MCF 10A (cell line): ENCODE measurements at regions not wholly inside any gene's neighbourhood (a gene's known extent, or its start where the extent isn't known, plus 50 kb on each side); places are given as distances from the start of the nearest gene placed in this dataset.

ENCODE experiments used
- BruUV-seq: library from RNA; stranded (reverse); fragments of 400-500 nt; replicated peaks from 2 replicates; lab custom pipeline; 2021; lab: Mats Ljungman, UMichigan
- CTCF ChIA-PET: fragments of 300-600 bp; sonication (Branson Sonifier 250); formaldehyde crosslinking; extraction: SDS; loops from one replicate; lab custom pipeline; 2021; ENCODE audit warnings: antibody characterized with exemption, inconsistent platforms; lab: Yijun Ruan, JAX
- POLR2A ChIA-PET: fragments of 300-600, 350-650 bp; sonication (Branson Sonifier 250); formaldehyde crosslinking; extraction: SDS; loops from one replicate; lab custom pipeline; 2020; ENCODE audit warnings: antibody characterized with exemption, inconsistent platforms; lab: Yijun Ruan, JAX
- DNase-seq: peaks from one replicate; pipeline ENCODE4 v3.0.0-alpha.2; 2018; ENCODE audit not compliant: unreplicated experiment
- H3K27ac Mint-ChIP-seq: one replicate; pipeline ENCODE4 v1.8.0; 2022; ENCODE audit warnings: mild to moderate bottlenecking, low read depth, mixed read lengths; ENCODE audit not compliant: unreplicated experiment
- H3K27me3 Mint-ChIP-seq: one replicate; pipeline ENCODE4 v1.8.0; 2022; ENCODE audit warnings: mixed read lengths; ENCODE audit not compliant: insufficient read depth, unreplicated experiment
- H3K36me3 Mint-ChIP-seq: one replicate; pipeline ENCODE4 v1.8.0; 2022; ENCODE audit warnings: mild to moderate bottlenecking, moderate library complexity, mixed read lengths; ENCODE audit not compliant: insufficient read depth, unreplicated experiment
- H3K4me1 Mint-ChIP-seq: one replicate; pipeline ENCODE4 v1.8.0; 2022; ENCODE audit warnings: mixed read lengths; ENCODE audit not compliant: insufficient read depth, unreplicated experiment
- H3K4me3 Mint-ChIP-seq: one replicate; pipeline ENCODE4 v1.8.0; 2022; ENCODE audit warnings: mild to moderate bottlenecking, moderate library complexity, mixed read lengths; ENCODE audit not compliant: unreplicated experiment
- H3K9me3 Mint-ChIP-seq: one replicate; pipeline ENCODE4 v1.8.0; 2022; ENCODE audit warnings: mixed read lengths; ENCODE audit not compliant: unreplicated experiment
- intact Hi-C: fragments of 100-400 bp; cut with micrococcal nuclease; formaldehyde crosslinking; loops from 2 replicates; pipeline ENCODE4 v1.14.1; 2022
- TF ChIP-seq, protein P1 (sequence below): fragments of 200-600 bp; IDR thresholded peaks from one replicate; pipeline ENCODE4 v1.8.0; 2022; ENCODE audit warnings: antibody characterized with exemption, mild to moderate bottlenecking; ENCODE audit not compliant: unreplicated experiment

DNA sequence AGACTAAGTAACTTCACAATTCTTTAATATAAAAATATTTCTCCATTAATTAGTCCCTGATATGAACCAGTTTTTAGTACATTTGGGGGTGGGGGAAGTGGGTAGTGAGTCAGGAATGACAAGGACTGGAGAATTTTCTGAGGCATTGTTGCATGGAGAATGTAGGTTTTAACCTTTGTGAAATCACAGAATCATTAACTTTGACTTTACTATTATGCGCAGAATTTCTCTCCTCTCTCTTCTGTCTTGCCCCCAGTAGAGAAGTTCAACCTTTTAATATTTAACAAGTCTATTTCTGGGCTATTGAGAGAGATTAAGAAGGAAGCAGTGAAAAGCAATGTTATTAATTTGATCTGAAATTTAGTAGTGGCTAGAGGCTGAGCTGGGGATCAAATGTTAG is 597.0 kb downstream of the PCDH18 start:
- POLR2A ChIA-PET: no interaction called here
- Mint-ChIP-seq H3K36me3 (no peaks in the 10 kb centered on the region), H3K27ac (no peak overlapping the region), H3K4me3 (no peak overlapping the region), H3K9me3 (no peaks in the 10 kb centered on the region), H3K27me3 (no peaks in the 10 kb centered on the region), H3K4me1 (no peaks in the 10 kb centered on the region)
- BruUV-seq: no TSS peak
- TF ChIP-seq, protein P1, sequence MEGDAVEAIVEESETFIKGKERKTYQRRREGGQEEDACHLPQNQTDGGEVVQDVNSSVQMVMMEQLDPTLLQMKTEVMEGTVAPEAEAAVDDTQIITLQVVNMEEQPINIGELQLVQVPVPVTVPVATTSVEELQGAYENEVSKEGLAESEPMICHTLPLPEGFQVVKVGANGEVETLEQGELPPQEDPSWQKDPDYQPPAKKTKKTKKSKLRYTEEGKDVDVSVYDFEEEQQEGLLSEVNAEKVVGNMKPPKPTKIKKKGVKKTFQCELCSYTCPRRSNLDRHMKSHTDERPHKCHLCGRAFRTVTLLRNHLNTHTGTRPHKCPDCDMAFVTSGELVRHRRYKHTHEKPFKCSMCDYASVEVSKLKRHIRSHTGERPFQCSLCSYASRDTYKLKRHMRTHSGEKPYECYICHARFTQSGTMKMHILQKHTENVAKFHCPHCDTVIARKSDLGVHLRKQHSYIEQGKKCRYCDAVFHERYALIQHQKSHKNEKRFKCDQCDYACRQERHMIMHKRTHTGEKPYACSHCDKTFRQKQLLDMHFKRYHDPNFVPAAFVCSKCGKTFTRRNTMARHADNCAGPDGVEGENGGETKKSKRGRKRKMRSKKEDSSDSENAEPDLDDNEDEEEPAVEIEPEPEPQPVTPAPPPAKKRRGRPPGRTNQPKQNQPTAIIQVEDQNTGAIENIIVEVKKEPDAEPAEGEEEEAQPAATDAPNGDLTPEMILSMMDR: no peak
- intact Hi-C loops: no loop called here
- CTCF ChIA-PET: no interaction called here
- no peak for DNase-seq

GRCh38 chr4:136934601-136935000 is 597.7 kb downstream of the PCDH18 start:
- Mint-ChIP-seq H3K4me3 (no peak overlapping the region), H3K9me3 (no peaks in the 10 kb centered on the region), H3K36me3 (no peaks in the 10 kb centered on the region), H3K27ac (no peak overlapping the region), H3K4me1 (no peaks in the 10 kb centered on the region), H3K27me3 (no peaks in the 10 kb centered on the region)
- TF ChIP-seq, protein P1: no peak
- DNase-seq: no peak
- ChIA-PET POLR2A (no interaction called here), CTCF (interaction anchor here (0.9 kb wide), 1 partner anchor 1155 kb away, joined by 3 read pairs; no protein-coding TSS in a partner anchor)
- intact Hi-C loops: no loop called here
- no TSS peak for BruUV-seq

DNA sequence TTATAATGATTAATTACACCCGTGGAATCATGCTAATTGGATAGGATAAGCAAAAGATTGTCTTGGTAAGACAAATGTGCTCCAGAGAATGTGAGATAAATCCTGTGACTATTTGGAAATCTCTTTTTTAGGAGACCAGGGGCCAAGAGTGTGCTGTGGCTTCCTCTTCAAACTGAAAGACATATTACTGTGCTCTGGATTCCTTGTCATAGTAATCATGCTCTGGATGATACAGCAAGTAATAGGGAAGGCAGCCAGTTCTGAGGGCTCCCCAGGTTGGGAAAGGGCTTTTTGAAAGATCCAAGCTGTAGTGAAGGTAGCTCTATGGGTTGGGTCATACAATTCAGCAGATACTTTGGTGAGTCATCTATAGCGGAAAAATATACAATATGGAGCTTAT is 600.5 kb downstream of the PCDH18 start:
- Mint-ChIP-seq H3K4me3 (no peak overlapping the region), H3K27me3 (no peaks in the 10 kb centered on the region), H3K27ac (no peak overlapping the region), H3K9me3 (peaks cover 3% of the 10 kb centered on the region), H3K36me3 (no peaks in the 10 kb centered on the region), H3K4me1 (peaks cover 7% of the 10 kb centered on the region)
- no peak for DNase-seq
- no TSS peak for BruUV-seq
- POLR2A ChIA-PET: no interaction called here
- intact Hi-C loops: no loop called here
- TF ChIP-seq, protein P1: no peak
- CTCF ChIA-PET: no interaction called here

DNA sequence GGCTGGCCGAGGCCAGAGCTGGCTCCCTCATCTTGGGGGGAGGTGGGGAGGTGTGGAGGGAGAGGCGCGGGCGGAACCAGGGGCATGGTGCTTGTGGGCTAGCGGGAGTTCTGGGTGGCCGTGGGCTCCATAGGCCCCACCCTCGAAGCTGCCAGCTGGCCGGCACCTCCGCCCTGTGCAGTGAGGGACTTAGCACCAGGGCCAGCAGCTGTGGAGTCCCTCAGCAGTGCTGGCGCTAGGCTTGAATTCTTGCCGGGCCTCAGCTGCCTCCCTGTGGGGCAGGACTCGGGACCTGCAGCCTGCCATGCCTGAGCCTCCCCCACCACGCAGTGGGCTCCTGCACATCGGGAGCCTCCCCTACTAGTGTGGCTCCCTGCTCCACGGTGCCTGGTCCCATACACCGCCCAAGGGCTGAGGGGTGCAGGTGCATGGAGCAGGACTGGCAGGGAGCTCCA is 603.3 kb downstream of the PCDH18 start:
- Mint-ChIP-seq H3K4me3 (no peak overlapping the region), H3K4me1 (peaks cover 15% of the 10 kb centered on the region), H3K27ac (peak overlapping the region; percentile 42), H3K36me3 (no peaks in the 10 kb centered on the region), H3K27me3 (no peaks in the 10 kb centered on the region), H3K9me3 (peaks cover 7% of the 10 kb centered on the region)
- intact Hi-C loops: no loop called here
- no peak for DNase-seq
- POLR2A ChIA-PET: no interaction called here
- TF ChIP-seq, protein P1: no peak
- CTCF ChIA-PET: no interaction called here
- no TSS peak for BruUV-seq
